Upper lobe of left lung (tissue), 4 donors: ENCODE measurements at regions not wholly inside any gene's neighbourhood (a gene's known extent, or its start where the extent isn't known, plus 50 kb on each side); places are given as distances from the start of the nearest gene placed in this dataset.

ENCODE experiments used
- CTCF ChIP-seq, 6 experiments: fragments of 450-650 bp in 4 of 6; fragments of 200-600 bp in 2 of 6; sonication (generic) in 2 of 6; IDR thresholded peaks; one replicate each; pipeline ENCODE4 v1.5.1; 2016 to 2019; ENCODE audit warnings: antibody characterized with exemption in 6 of 6
- POLR2AphosphoS5 ChIP-seq, 2 donors: sonication (generic); formaldehyde crosslinking; IDR thresholded peaks; one replicate each; pipeline ENCODE4 v1.5.1; 2017; ENCODE audit warnings: antibody characterized with exemption in 2 of 2

DNA sequence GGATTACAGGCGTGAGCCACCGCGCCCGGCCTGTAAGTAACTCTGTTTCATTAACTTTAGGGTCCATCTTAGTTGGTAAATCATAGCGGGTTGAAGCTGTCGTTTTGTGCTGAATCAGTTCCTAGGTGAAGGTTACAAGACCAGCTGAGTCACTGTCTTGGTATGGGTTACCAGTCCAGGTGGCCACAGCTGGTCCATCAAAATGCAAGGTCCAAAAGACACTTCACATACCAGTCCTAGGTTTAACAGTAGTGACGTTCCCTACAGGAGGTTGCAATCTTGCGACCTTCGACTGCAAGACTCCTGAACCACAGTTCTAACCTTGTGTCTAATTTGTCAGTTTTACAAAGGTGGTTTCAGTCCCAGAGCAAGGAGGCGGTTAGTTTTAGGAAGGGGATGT lies 160.1 kb upstream of the ATP10A start:
- TF ChIP-seq POLR2AphosphoS5 (IDR thresholded peaks at IDR 0.05) (no peak), CTCF (IDR thresholded peaks at IDR 0.05) (no peak)
